Occipital lobe (tissue), 1 donor: ENCODE measurements at regions not wholly inside any gene's neighbourhood (a gene's known extent, or its start where the extent isn't known, plus 50 kb on each side); places are given as distances from the start of the nearest gene placed in this dataset.
"Not testable (repeated sequence)": the region's sequence is repeated elsewhere in the genome, so short reads cannot be mapped to it uniquely, and the experiment has no call there.

Experiments
- DNase-seq: peaks from one replicate; lab custom pipeline; 2025; lab: John Stamatoyannopoulos, UW

GRCh38 chr11:67805253-67806126 is 131.1 kb upstream of the ALDH3B2 start:
- DNase-seq = peak; percentile 97

GRCh38 chr11:67804435-67805252 is 130.2 kb upstream of the ALDH3B2 start:
- not testable (repeated sequence) for DNase-seq

GRCh38 chr11:67803519-67803918 is 129.1 kb upstream of the ALDH3B2 start:
- not testable (repeated sequence) for DNase-seq

GRCh38 chr11:67803055-67803454 is 128.6 kb upstream of the ALDH3B2 start:
- DNase-seq = not testable (repeated sequence)

- not testable (repeated sequence) for DNase-seq
Measured at GRCh38 chr11:67802623-67803022, 128.2 kb upstream of the ALDH3B2 start.

GRCh38 chr11:67801397-67801796 is 127.0 kb upstream of the ALDH3B2 start:
- not testable (repeated sequence) for DNase-seq

GRCh38 chr11:67800591-67800990 is 126.2 kb upstream of the ALDH3B2 start:
- not testable (repeated sequence) for DNase-seq

- not testable (repeated sequence) for DNase-seq
Measured at GRCh38 chr11:67799808-67800207, 125.4 kb upstream of the ALDH3B2 start.

- DNase-seq = not testable (repeated sequence)
Measured at GRCh38 chr11:67797726-67798521, 123.5 kb upstream of the ALDH3B2 start.

- no peak for DNase-seq
Measured at GRCh38 chr11:67795746-67796145, 121.3 kb upstream of the ALDH3B2 start.

GRCh38 chr11:67793750-67794149 is 119.3 kb upstream of the ALDH3B2 start:
- not testable (repeated sequence) for DNase-seq

GRCh38 chr11:67792273-67792990 is 118.0 kb upstream of the ALDH3B2 start:
- not testable (repeated sequence) for DNase-seq

- not testable (repeated sequence) for DNase-seq
Measured at GRCh38 chr11:67791598-67792170, 117.3 kb upstream of the ALDH3B2 start.

GRCh38 chr11:67788341-67788695 is 113.9 kb upstream of the ALDH3B2 start:
- DNase-seq = not testable (repeated sequence)

GRCh38 chr11:67787681-67788340 is 113.4 kb upstream of the ALDH3B2 start:
- DNase-seq = not testable (repeated sequence)

GRCh38 chr11:67781967-67782366 is 107.5 kb upstream of the ALDH3B2 start:
- DNase-seq = not testable (repeated sequence)

GRCh38 chr11:67781506-67781905 is 107.1 kb upstream of the ALDH3B2 start:
- DNase-seq = not testable (repeated sequence)

GRCh38 chr11:67780056-67780455 is 105.6 kb upstream of the ALDH3B2 start:
- no peak for DNase-seq

GRCh38 chr11:67779189-67779875 is 104.9 kb upstream of the ALDH3B2 start:
- not testable (repeated sequence) for DNase-seq
